ENCODE measurements at regions not wholly inside any gene's neighbourhood (a gene's known extent, or its start where the extent isn't known, plus 50 kb on each side); places are given as distances from the start of the nearest gene placed in this dataset.
"Not testable (repeated sequence)": the region's sequence is repeated elsewhere in the genome, so short reads cannot be mapped to it uniquely, and the experiment has no call there.

- not testable (repeated sequence) for TF ChIP-seq POLR2A, POLR2AphosphoS5, TAF1, SPI1 (IDR thresholded peaks at IDR 0.05; ENCODE audit: low read depth, low read length)
Measured at GRCh38 chr5:53268241-53268640, 158.7 kb upstream of the MOCS2 start.

Data from GM12891 (cell line).